Fibroblast of lung (primary cell): ENCODE measurements at regions not wholly inside any gene's neighbourhood (a gene's known extent, or its start where the extent isn't known, plus 50 kb on each side); places are given as distances from the start of the nearest gene placed in this dataset.
"Not testable (repeated sequence)": the region's sequence is repeated elsewhere in the genome, so short reads cannot be mapped to it uniquely, and the experiment has no call there.

Experiments used
- CTCF ChIP-seq, 2 donors: IDR thresholded peaks in 1 of 2; conservative IDR thresholded peaks in 1 of 2; 1 replicate in 1 of 2; 2 replicates in 1 of 2; pipeline ENCODE4 v1.5.1; 2011 to 2012; ENCODE audit warnings: low read length in 2 of 2, control low read depth in 1 of 2, inconsistent platforms in 1 of 2, low read depth in 1 of 2, mild to moderate bottlenecking in 1 of 2
- EZH2 ChIP-seq: IDR thresholded peaks from 2 replicates; pipeline ENCODE4 v1.5.1; 2012; ENCODE audit warnings: low read length, control low read depth, mild to moderate bottlenecking; ENCODE audit errors: missing control alignments

DNA sequence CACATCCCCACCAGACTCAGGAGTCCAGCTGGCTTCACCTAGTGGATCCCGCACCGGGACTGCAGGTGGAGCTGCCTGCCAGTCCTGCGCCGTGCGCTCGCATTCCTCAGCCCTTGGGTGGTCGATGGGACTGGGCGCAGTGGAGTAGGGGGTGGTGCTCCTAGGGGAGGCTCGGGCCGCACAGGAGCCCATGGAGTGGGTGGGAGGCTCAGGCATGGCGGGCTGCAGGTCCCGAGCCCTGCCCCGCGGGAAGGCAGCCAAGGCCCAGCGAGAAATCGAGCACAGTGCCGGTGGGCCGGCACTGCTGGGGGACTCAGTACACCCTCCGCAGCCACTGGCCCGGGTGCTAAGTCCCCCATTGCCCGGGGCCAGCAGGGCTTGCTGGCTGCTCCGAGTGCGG, 153.7 kb upstream of the NRIP1 start:
- not testable (repeated sequence) for TF ChIP-seq CTCF (conservative IDR thresholded peaks at IDR 0.05 in 1 of 2, IDR thresholded peaks at IDR 0.05 in 1 of 2; ENCODE audit: low read depth in 1 of 2, low read length in 2 of 2); EZH2
